ENCODE measurements at regions not wholly inside any gene's neighbourhood (a gene's known extent, or its start where the extent isn't known, plus 50 kb on each side); places are given as distances from the start of the nearest gene placed in this dataset.
"Not testable (repeated sequence)": the region's sequence is repeated elsewhere in the genome, so short reads cannot be mapped to it uniquely, and the experiment has no call there.

- not testable (repeated sequence) for DNase-seq (ENCODE audit: low spot score)
These were observed 494.1 kb upstream of the NR5A2 start for GRCh38 chr1:199533361-199533760.

- DNase-seq (ENCODE audit: low spot score), result no peak
These were observed 481.7 kb upstream of the NR5A2 start for GRCh38 chr1:199545780-199546179.

- DNase-seq (ENCODE audit: low spot score), result no peak
These were observed 481.2 kb upstream of the NR5A2 start for GRCh38 chr1:199546323-199546722.

- no peak for DNase-seq (ENCODE audit: low spot score)
These were observed 478.1 kb upstream of the NR5A2 start for GRCh38 chr1:199549421-199549820.

- no peak for DNase-seq (ENCODE audit: low spot score)
These were observed 477.1 kb upstream of the NR5A2 start for GRCh38 chr1:199550199-199551065.

GRCh38 chr1:199551967-199552565, 475.4 kb upstream of the NR5A2 start:
- DNase-seq (ENCODE audit: low spot score), result peak; percentile 80

- no peak for DNase-seq (ENCODE audit: low spot score)
These were observed 474.4 kb upstream of the NR5A2 start for GRCh38 chr1:199553104-199553503.

GRCh38 chr1:199561334-199561733, 466.2 kb upstream of the NR5A2 start:
- DNase-seq (ENCODE audit: low spot score), result no peak

GRCh38 chr1:199573047-199573446, 454.5 kb upstream of the NR5A2 start:
- DNase-seq (ENCODE audit: low spot score), result no peak

GRCh38 chr1:199574950-199575349, 452.6 kb upstream of the NR5A2 start:
- DNase-seq (ENCODE audit: low spot score), result no peak

- DNase-seq (ENCODE audit: low spot score), result no peak
These were observed 447.2 kb upstream of the NR5A2 start for GRCh38 chr1:199580300-199580699.

- no peak for DNase-seq (ENCODE audit: low spot score)
These were observed 442.1 kb upstream of the NR5A2 start for GRCh38 chr1:199585392-199585791.

- no peak for DNase-seq (ENCODE audit: low spot score)
These were observed 436.8 kb upstream of the NR5A2 start for GRCh38 chr1:199590708-199591107.

GRCh38 chr1:199591468-199591867, 436.0 kb upstream of the NR5A2 start:
- no peak for DNase-seq (ENCODE audit: low spot score)

GRCh38 chr1:199593475-199593874, 434.0 kb upstream of the NR5A2 start:
- DNase-seq (ENCODE audit: low spot score), result no peak

- not testable (repeated sequence) for DNase-seq (ENCODE audit: low spot score)
These were observed 431.1 kb upstream of the NR5A2 start for GRCh38 chr1:199596448-199596847.

- no peak for DNase-seq (ENCODE audit: low spot score)
These were observed 430.4 kb upstream of the NR5A2 start for GRCh38 chr1:199597152-199597551.

- DNase-seq (ENCODE audit: low spot score), result no peak
These were observed 419.1 kb upstream of the NR5A2 start for GRCh38 chr1:199608414-199608813.

- no peak for DNase-seq (ENCODE audit: low spot score)
These were observed 414.3 kb upstream of the NR5A2 start for GRCh38 chr1:199612976-199613774.

- no peak for DNase-seq (ENCODE audit: low spot score)
These were observed 410.6 kb upstream of the NR5A2 start for GRCh38 chr1:199616947-199617346.

- no peak for DNase-seq (ENCODE audit: low spot score)
These were observed 408.3 kb upstream of the NR5A2 start for GRCh38 chr1:199619223-199619622.

- not testable (repeated sequence) for DNase-seq (ENCODE audit: low spot score)
These were observed 401.3 kb upstream of the NR5A2 start for GRCh38 chr1:199626228-199626627.

GRCh38 chr1:199629624-199630023, 397.9 kb upstream of the NR5A2 start:
- DNase-seq (ENCODE audit: low spot score), result no peak

All from globus pallidus (tissue), 1 donor.